Inflammatory macrophage treated with lipopolysaccharide for 4 hours (primary cell): ENCODE measurements at regions not wholly inside any gene's neighbourhood (a gene's known extent, or its start where the extent isn't known, plus 50 kb on each side); places are given as distances from the start of the nearest gene placed in this dataset.
"Not testable (repeated sequence)": the region's sequence is repeated elsewhere in the genome, so short reads cannot be mapped to it uniquely, and the experiment has no call there.

Source experiments
- DNase-seq: peaks from one replicate; pipeline ENCODE4 v3.0.0-alpha.2; 2020

- no peak for DNase-seq
These were observed 1139.3 kb downstream of the HACE1 start for GRCh38 chr6:103720393-103720792.

GRCh38 chr6:103719545-103719944, 1140.2 kb downstream of the HACE1 start:
- no peak for DNase-seq

- DNase-seq = no peak
These were observed 1144.5 kb downstream of the HACE1 start for GRCh38 chr6:103715269-103715668.

- not testable (repeated sequence) for DNase-seq
These were observed 1150.5 kb downstream of the HACE1 start for GRCh38 chr6:103709236-103709635.

- DNase-seq = no peak
These were observed 1152.0 kb downstream of the HACE1 start for GRCh38 chr6:103707596-103708325.

- no peak for DNase-seq
These were observed 1160.0 kb downstream of the HACE1 start for GRCh38 chr6:103699769-103700168.

GRCh38 chr6:103687430-103687829, 1172.3 kb downstream of the HACE1 start:
- no peak for DNase-seq

GRCh38 chr6:103680116-103680515, 1179.6 kb downstream of the HACE1 start:
- no peak for DNase-seq

- no peak for DNase-seq
These were observed 1182.4 kb downstream of the HACE1 start for GRCh38 chr6:103677290-103677689.

- peak; percentile 18 for DNase-seq
These were observed 1183.8 kb downstream of the HACE1 start for GRCh38 chr6:103675807-103676406.

GRCh38 chr6:103674790-103675189, 1184.9 kb downstream of the HACE1 start:
- no peak for DNase-seq

GRCh38 chr6:103672169-103672568, 1187.5 kb downstream of the HACE1 start:
- no peak for DNase-seq

GRCh38 chr6:103629613-103630012, 1230.1 kb downstream of the HACE1 start:
- no peak for DNase-seq

- DNase-seq = no peak
These were observed 1242.1 kb downstream of the HACE1 start for GRCh38 chr6:103617642-103618041.

- DNase-seq = no peak
These were observed 1272.0 kb downstream of the HACE1 start for GRCh38 chr6:103587722-103588121.

- no peak for DNase-seq
These were observed 1281.6 kb downstream of the HACE1 start for GRCh38 chr6:103578115-103578514.

GRCh38 chr6:103570431-103570830, 1289.3 kb downstream of the HACE1 start:
- no peak for DNase-seq

- DNase-seq = no peak
These were observed 1304.8 kb downstream of the HACE1 start for GRCh38 chr6:103554911-103555310.

- DNase-seq = no peak
These were observed 1321.3 kb downstream of the HACE1 start for GRCh38 chr6:103538381-103538780.

GRCh38 chr6:103534814-103535213, 1324.9 kb downstream of the HACE1 start:
- DNase-seq = no peak

- no peak for DNase-seq
These were observed 1325.6 kb downstream of the HACE1 start for GRCh38 chr6:103534095-103534494.

- DNase-seq = no peak
These were observed 1337.7 kb downstream of the HACE1 start for GRCh38 chr6:103522045-103522444.

GRCh38 chr6:103516336-103516735, 1343.4 kb downstream of the HACE1 start:
- no peak for DNase-seq

- no peak for DNase-seq
These were observed 1352.7 kb downstream of the HACE1 start for GRCh38 chr6:103507052-103507451.

GRCh38 chr6:103505155-103505518, 1354.6 kb downstream of the HACE1 start:
- no peak for DNase-seq
